Fibroblast of skin of abdomen (primary cell): ENCODE measurements at regions not wholly inside any gene's neighbourhood (a gene's known extent, or its start where the extent isn't known, plus 50 kb on each side); places are given as distances from the start of the nearest gene placed in this dataset.

ENCODE experiments used
- DNase-seq: peaks from one replicate; pipeline ENCODE4 v3.0.0-alpha.2; 2013

DNA sequence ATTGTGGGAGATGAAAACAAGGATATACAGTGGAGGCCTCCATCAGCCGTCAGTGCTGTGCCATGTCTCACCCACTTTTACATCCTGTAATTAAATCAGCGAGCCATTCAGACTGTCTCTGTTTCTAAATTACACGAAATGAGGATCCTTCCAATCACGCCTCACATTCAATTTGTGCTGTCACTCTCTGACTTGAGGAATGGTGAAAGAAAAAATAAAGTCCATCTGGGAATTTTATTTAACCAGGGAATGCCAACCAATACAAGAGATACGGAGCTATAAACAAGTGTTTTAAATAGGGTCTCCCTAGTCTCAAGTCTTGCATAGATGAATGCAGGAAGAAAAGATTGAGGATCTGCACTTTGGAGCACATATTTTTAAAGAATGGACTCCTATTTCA, 72.8 kb downstream of the CMPK2 start:
- DNase-seq: no peak

DNA sequence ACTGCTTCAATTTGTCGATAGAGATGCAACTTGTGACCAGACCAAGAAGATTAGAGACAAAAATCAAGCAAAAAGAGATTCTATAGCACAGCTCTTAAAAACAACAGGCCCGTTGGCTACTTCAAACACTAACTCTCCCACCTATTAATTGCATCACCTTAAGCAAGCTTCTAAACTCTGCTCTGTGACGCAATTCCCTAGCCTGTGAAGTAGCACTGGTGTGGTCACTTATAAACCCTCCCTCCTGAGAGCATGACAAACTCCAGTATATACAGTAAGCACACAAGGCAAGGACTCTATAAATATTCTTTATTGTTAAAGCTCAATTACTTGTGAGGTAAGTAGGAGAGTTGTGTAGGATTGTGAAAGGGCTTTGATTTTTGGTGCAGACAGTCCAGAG, 72.3 kb downstream of the CMPK2 start:
- DNase-seq: no peak

DNA sequence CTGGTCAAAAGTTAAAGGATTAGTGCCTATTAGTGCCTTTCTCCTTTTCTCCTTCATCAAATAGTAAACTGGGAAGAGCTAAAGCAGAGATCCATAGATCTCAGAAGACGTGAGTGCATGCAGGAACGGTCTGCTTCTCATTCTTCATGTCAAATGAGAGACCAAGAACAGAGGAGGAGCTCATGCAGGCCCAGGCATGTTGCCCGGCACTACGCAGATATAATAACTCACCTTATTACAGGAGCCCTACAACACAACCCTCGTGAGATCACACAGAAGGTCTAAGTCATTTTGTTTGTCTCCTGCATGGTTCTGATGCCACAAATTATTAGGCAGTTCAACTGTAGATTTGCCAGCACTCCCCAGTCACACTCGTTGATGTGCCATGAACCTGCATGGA, 71.8 kb downstream of the CMPK2 start:
- DNase-seq: no peak

DNA sequence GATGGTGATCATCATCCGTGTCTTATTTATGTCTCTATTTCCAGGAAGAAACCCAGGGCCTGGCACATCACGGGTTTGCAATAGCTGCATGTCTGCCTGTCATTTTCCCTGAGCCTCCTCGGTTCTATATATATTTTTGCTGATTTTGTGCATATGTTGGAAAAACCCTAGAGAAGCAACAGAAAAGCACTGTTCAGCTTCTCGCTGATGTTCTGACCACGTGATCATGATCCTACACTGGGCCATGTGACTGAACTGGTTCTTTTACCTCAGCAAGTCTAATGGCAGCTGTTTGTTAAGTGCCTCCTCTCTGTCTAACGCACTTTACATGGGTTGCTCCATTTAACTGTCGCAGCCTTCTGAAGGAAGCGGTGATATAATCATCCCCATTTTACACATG, 71.3 kb downstream of the CMPK2 start:
- DNase-seq: no peak
